K562 (cell line): ENCODE measurements at regions not wholly inside any gene's neighbourhood (a gene's known extent, or its start where the extent isn't known, plus 50 kb on each side); places are given as distances from the start of the nearest gene placed in this dataset.

Source experiments
- ATAC-seq: fragments of 200-7000 bp; cut with Tn5 transposase; 3 replicates; pipeline ENCODE4 v1.9.1; 2020; ENCODE audit warnings: moderate library complexity
- BruUV-seq: library from RNA; stranded (reverse); fragments of 400-500 nt; replicated peaks from 2 replicates; lab custom pipeline; 2021; lab: Mats Ljungman, UMichigan
- CTCF ChIA-PET: fragments of 300-600 bp; formaldehyde crosslinking; extraction: SDS; loops from one replicate; lab custom pipeline; 2021; ENCODE audit warnings: low intra/inter-chr PET ratio; lab: Yijun Ruan, JAX
- POLR2A ChIA-PET: fragments of 300-600, 350-650 bp; sonication (Branson Sonifier 250); formaldehyde crosslinking; extraction: SDS; loops from one replicate; lab custom pipeline; 2021; ENCODE audit warnings: antibody characterized with exemption, inconsistent platforms; lab: Yijun Ruan, JAX
- DNase-seq, 4 experiments: peaks; one replicate each; pipeline versions ENCODE4 v3.0.0 to v3.0.0-alpha.2; 2011 to 2018; ENCODE audit warnings: low spot score in 3 of 4, mixed read lengths in 3 of 4; ENCODE audit errors: extremely low read depth in 1 of 4
- FAIRE-seq: peaks from 2 replicates; lab custom pipeline; 2011; peaks lifted over from hg19 to GRCh38; lab: Jason Lieb, UNC
- H2AFZ ChIP-seq: 2 replicates; pipeline ENCODE4 v1.6.0; 2011; ENCODE audit warnings: low read depth, low read length, control low read depth, inconsistent platforms
- H3K27ac ChIP-seq: fragments of 200-600 bp; 3 replicates; pipeline ENCODE4 v1.8.0; 2011; ENCODE audit warnings: low read depth, mild to moderate bottlenecking, control low read depth, inconsistent platforms, low read length, moderate library complexity, mixed read lengths; ENCODE audit errors: extremely low read depth
- H3K27me3 ChIP-seq, 2 experiments: fragments of 300-600 bp in 1 of 2; 2 replicates in 1 of 2; 3 replicates in 1 of 2; pipeline versions ENCODE4 v1.6.0 to v1.8.0; 2011; ENCODE audit warnings: inconsistent platforms in 2 of 2, low read length in 2 of 2, mild to moderate bottlenecking in 1 of 2, mixed read lengths in 1 of 2, moderate library complexity in 1 of 2; ENCODE audit not compliant: control insufficient read depth in 2 of 2, insufficient read depth in 2 of 2
- H3K36me3 ChIP-seq: fragments of 300-600 bp; 3 replicates; pipeline ENCODE4 v1.8.0; 2011; ENCODE audit warnings: mild to moderate bottlenecking, low read length, inconsistent platforms; ENCODE audit not compliant: control insufficient read depth, insufficient read depth
- H3K4me1 ChIP-seq, 2 experiments: fragments of 200-600 bp in 1 of 2; replicated peaks in 1 of 2; 2 replicates in 1 of 2; 3 replicates in 1 of 2; pipeline versions ENCODE4 v1.5.1 to v1.8.0; 2011; ENCODE audit warnings: inconsistent platforms in 2 of 2, low read length in 2 of 2, mild to moderate bottlenecking in 1 of 2, mixed read lengths in 1 of 2, moderate library complexity in 1 of 2; ENCODE audit not compliant: control insufficient read depth in 2 of 2, insufficient read depth in 2 of 2
- H3K4me2 ChIP-seq: 2 replicates; pipeline ENCODE4 v1.6.1; 2011; ENCODE audit warnings: low read length, control low read depth, inconsistent platforms, mixed read lengths; ENCODE audit not compliant: insufficient read depth
- H3K4me3 ChIP-seq: fragments of 200-600 bp; sonication (generic), shearing (Covaris generic); 2 replicates; pipeline ENCODE4 v1.5.1; 2016; ENCODE audit warnings: control low read depth, inconsistent platforms
- H3K79me2 ChIP-seq: fragments of 200-600 bp; 3 replicates; pipeline ENCODE4 v1.8.0; 2011; ENCODE audit warnings: low read length, inconsistent platforms; ENCODE audit not compliant: control insufficient read depth, insufficient read depth
- H3K9ac ChIP-seq, 2 experiments: 2 replicates each; pipeline versions ENCODE4 v1.6.0 to v1.6.1; 2011; ENCODE audit warnings: low read depth in 2 of 2, low read length in 2 of 2, control low read depth in 1 of 2, inconsistent platforms in 1 of 2, mild to moderate bottlenecking in 1 of 2, mixed read lengths in 1 of 2; ENCODE audit not compliant: insufficient read depth in 1 of 2
- H3K9me1 ChIP-seq: one replicate; pipeline ENCODE4 v1.6.0; 2011; ENCODE audit warnings: inconsistent platforms, mild to moderate bottlenecking, low read length, moderate library complexity; ENCODE audit not compliant: control insufficient read depth, insufficient read depth
- H3K9me3 ChIP-seq: replicated peaks from 2 replicates; pipeline ENCODE4 v1.5.1; 2011; ENCODE audit warnings: low read depth, low read length, inconsistent platforms; ENCODE audit not compliant: control insufficient read depth, insufficient read depth
- H4K20me1 ChIP-seq: replicated peaks from 2 replicates; pipeline ENCODE4 v1.6.1; 2011; ENCODE audit warnings: low read length, inconsistent platforms, mixed read lengths; ENCODE audit not compliant: control insufficient read depth, insufficient read depth
- ARID1B ChIP-seq: fragments of 450-650 bp; IDR thresholded peaks from 2 replicates; pipeline ENCODE4 v1.6.1; 2016; ENCODE audit warnings: antibody characterized with exemption, mild to moderate bottlenecking, inconsistent platforms
- ARID3A ChIP-seq: IDR thresholded peaks from 2 replicates; pipeline ENCODE4 v1.6.1; 2012; ENCODE audit warnings: low read depth, low read length, improper control_type of control experiment, borderline replicate concordance
- CXXC5 ChIP-seq: fragments of 250-450 bp; sonication (Bioruptor Pico); IDR thresholded peaks from 2 replicates; pipeline ENCODE4 v1.8.0; 2022; ENCODE audit warnings: inconsistent platforms, mild to moderate bottlenecking, moderate library complexity
- DPF2 ChIP-seq: fragments of 450-650 bp; IDR thresholded peaks from 2 replicates; pipeline ENCODE4 v1.6.1; 2016
- GATA2 ChIP-seq: sonication (generic); formaldehyde crosslinking; IDR thresholded peaks from 2 replicates; pipeline ENCODE4 v1.4.0; 2020; ENCODE audit warnings: mild to moderate bottlenecking, missing genetic modification reagents
- ID3 ChIP-seq, 2 experiments: fragments of 250-450 bp in 1 of 2; fragments of 450-650 bp in 1 of 2; sonication (Bioruptor Pico) in 1 of 2; IDR thresholded peaks; 2 replicates each; pipeline versions ENCODE4 v1.6.1 to v1.8.0; 2016 to 2021; ENCODE audit warnings: mild to moderate bottlenecking in 2 of 2, moderate library complexity in 2 of 2, missing compliant biosample characterization in 1 of 2, missing genetic modification characterization in 1 of 2
- KAT2B ChIP-seq: IDR thresholded peaks from one replicate; pipeline ENCODE4 v1.6.1; 2012; ENCODE audit warnings: low read depth, mild to moderate bottlenecking, control low read depth, inconsistent platforms, low read length, moderate library complexity
- NR2C2 ChIP-seq, 2 experiments: fragments of 200-800 bp in 1 of 2; sonication (Bioruptor generic) in 1 of 2; sonication (generic) in 1 of 2; formaldehyde crosslinking in 1 of 2; IDR thresholded peaks; 2 replicates each; pipeline versions ENCODE4 v1.6.1 to v1.8.0; 2016 to 2022; ENCODE audit warnings: mild to moderate bottlenecking in 1 of 2, missing compliant biosample characterization in 1 of 2, missing genetic modification characterization in 1 of 2, missing genetic modification reagents in 1 of 2
- RREB1 ChIP-seq: fragments of 250-450 bp; sonication (Bioruptor Pico); IDR thresholded peaks from 2 replicates; pipeline ENCODE4 v1.4.0; 2020
- ZNF224 ChIP-seq: sonication (generic); formaldehyde crosslinking; IDR thresholded peaks from 2 replicates; pipeline ENCODE4 v1.8.0; 2022; ENCODE audit warnings: mild to moderate bottlenecking, missing genetic modification reagents
- ZNF282 ChIP-seq: sonication (generic); formaldehyde crosslinking; IDR thresholded peaks from 2 replicates; pipeline ENCODE4 v1.8.1; 2023; ENCODE audit warnings: missing genetic modification reagents
- WGBS: fragments of 100-300 bp; shearing (Covaris generic); methylation state at CpG from one replicate; pipeline ENCODE4 v1.1.6; 2016; ENCODE audit warnings: low coverage, mixed read lengths; ENCODE audit not compliant: insufficient coverage; ENCODE audit errors: missing lambda C conversion rate; 5-methylcytosine and 5-hydroxymethylcytosine counted together
- in situ Hi-C: fragments of 300-500 bp; cut with MboI; formaldehyde crosslinking; loops from 4 replicates; pipeline ENCODE4 v1.15.0; 2018; ENCODE audit warnings: inconsistent platforms, mixed read lengths
- intact Hi-C: fragments of 100-400 bp; cut with micrococcal nuclease; formaldehyde crosslinking; loops from 2 replicates; pipeline ENCODE4 v1.14.2; 2022

- H2AFZ ChIP-seq, result no peak overlapping the region; the same call in 1 of the 2 replicates
- TF ChIP-seq ID3 (CRISPR knock-in tag; IDR thresholded peaks at IDR 0.05) (no peak), ID3 (tag; IDR thresholded peaks at IDR 0.05) (0 out of 2 replicates have a peak, but pooled peaks have one; percentile 30), GATA2 (CRISPR knock-in tag) (no peak), DPF2 (peak; percentile 74), KAT2B (no peak), ARID3A (peak; percentile 37; the same call in 1 of the 2 replicates), ARID1B (peak; percentile 73), ZNF224 (CRISPR knock-in tag) (no peak), ZNF282 (CRISPR knock-in tag) (no peak), NR2C2 (CRISPR knock-in tag; IDR thresholded peaks at IDR 0.05) (no peak), NR2C2 (tag; IDR thresholded peaks at IDR 0.05) (peak; percentile 50; the same call in 1 of the 2 replicates), RREB1 (no peak), CXXC5 (CRISPR knock-in tag) (0 out of 2 replicates have a peak, but pooled peaks have one; percentile 7)
These were observed 163.6 kb upstream of the PLEKHG7 start for GRCh38 chr12:92539110-92539749.

More at GRCh38 chr12:92539110-92539749, 163.6 kb upstream of the PLEKHG7 start:
- Histone ChIP-seq H3K9me3 (no peaks in the 10 kb centered on the region), H3K9me1 (no peaks in the 10 kb centered on the region), H3K27ac (no peak overlapping the region), H3K36me3 (no peaks in the 10 kb centered on the region), H3K27me3 (no peaks in the 10 kb centered on the region), H3K4me1 (peaks cover 0 to 22% of the 10 kb centered on the region in 2 experiments; a peak in 2 of 5 replicates), H3K9ac (no peak overlapping the region), H3K4me2 (no peak overlapping the region), H4K20me1 (no peaks in the 10 kb centered on the region), H3K4me3 (no peak overlapping the region), H3K79me2 (no peaks in the 10 kb centered on the region)
- DNase-seq (peak in 2 of 4 experiments; percentile 19 to 55), FAIRE-seq (no peak), ATAC-seq (peak; percentile 49)
- 16% methylated on average over 5 of the region's 5 CpGs for WGBS
- no TSS peak for BruUV-seq
- ChIA-PET POLR2A (interaction anchor here (0.6 to 3.0 kb wide), 2 partner anchors 261 to 394 kb away, joined by 3 to 8 read pairs; partner anchors contain the start of gene BTG1), CTCF (no interaction called here)
- in situ Hi-C loops (no loop called here), intact Hi-C loops (no loop called here)
